GM11168 (cell line): ENCODE measurements at regions not wholly inside any gene's neighbourhood (a gene's known extent, or its start where the extent isn't known, plus 50 kb on each side); places are given as distances from the start of the nearest gene placed in this dataset.

Experiments used
- in situ Hi-C: fragments of 300-500 bp; cut with MboI; formaldehyde crosslinking; loops from one replicate; pipeline ENCODE4 v1.12.0; 2022; ENCODE audit warnings: low sequenced_read_pairs; ENCODE audit not compliant: unreplicated experiment

DNA sequence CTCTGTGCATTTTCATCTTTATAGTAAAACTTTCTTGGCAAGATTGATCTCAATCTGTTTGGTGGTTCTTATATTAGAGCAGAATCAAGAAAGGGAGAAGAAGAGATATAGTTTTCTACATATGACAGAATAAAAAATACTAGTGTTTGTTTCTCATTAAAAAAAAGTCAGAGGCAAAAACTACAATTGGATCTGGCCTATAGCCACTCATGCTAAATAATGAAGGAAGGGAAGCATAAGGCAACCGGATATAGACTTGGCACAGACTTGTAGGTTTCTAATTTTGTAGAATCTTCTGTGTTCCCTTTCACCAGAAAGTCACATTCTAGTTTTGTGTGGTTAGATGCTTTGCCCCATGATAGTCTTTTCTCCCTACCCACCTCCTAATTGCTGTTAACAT lies 306.2 kb downstream of the PIK3R1 start:
- in situ Hi-C loops, result no loop called here

DNA sequence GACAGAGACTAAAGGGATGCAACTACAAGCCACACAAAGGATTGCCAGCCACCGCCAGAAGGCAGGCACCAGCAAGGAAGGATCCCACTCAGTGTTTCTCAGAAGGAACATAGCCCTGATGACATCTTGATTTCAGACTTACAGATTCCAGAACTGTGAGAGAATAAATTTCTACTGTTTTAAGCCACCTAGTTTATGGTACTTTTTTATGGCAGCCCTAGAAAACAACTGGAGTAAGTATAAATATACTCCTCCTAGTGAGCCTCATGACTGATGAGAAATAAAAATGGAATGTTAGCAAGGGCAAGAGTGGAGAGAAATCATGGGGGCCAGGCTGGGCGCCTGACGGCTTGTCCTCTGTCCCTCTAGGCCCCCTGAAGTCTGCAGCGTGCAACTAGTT lies 307.3 kb downstream of the PIK3R1 start:
- in situ Hi-C loops, result no loop called here

DNA sequence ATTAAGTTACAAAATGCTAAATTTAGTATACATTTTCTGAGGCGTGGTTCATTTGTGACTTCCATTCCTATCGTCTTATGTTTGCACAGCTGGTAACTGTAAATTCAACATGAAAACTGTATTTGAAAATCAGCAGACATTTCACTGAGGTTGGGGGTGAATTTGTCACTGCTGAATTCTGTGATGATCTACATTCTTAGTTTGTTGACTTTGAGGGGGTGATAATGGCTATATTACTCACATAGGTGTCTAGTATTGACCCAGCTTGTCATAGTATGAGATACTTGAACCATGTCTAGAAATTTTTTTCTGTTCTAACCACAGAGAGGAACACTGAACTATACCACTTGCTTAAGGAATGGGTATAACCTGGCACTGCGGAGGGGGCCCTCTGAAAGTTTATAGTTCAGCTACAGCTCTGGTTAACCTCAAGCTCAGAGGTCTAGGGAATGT lies 313.3 kb downstream of the PIK3R1 start:
- in situ Hi-C loops, result no loop called here

- in situ Hi-C loops, result no loop called here
Observed at GRCh38 chr5:68529581-68529980, 314.0 kb downstream of the PIK3R1 start.

DNA sequence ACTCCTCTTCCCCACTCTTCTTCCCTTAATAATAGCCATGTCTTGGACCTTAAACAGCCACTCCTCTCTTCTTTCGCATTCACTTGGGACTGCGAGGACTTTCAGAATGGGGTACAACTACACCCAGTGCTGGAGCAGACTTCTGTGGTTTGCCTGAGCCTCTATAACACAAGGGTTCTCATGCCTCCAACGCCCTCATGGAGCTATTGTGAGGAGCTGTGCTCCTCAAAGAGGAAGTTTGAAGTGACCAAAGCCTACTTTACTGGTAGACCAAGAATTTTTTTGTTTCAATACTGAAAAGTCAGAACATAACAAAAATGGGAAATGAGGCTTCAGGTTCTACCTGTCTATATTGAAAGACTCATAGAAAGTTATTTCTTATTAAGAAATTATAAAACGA lies 316.4 kb downstream of the PIK3R1 start:
- in situ Hi-C loops, result no loop called here

- in situ Hi-C loops, result no loop called here
Observed at GRCh38 chr5:68533051-68533450, 317.5 kb downstream of the PIK3R1 start.

GRCh38 chr5:68533571-68534084 lies 318.1 kb downstream of the PIK3R1 start:
- in situ Hi-C loops, result no loop called here

DNA sequence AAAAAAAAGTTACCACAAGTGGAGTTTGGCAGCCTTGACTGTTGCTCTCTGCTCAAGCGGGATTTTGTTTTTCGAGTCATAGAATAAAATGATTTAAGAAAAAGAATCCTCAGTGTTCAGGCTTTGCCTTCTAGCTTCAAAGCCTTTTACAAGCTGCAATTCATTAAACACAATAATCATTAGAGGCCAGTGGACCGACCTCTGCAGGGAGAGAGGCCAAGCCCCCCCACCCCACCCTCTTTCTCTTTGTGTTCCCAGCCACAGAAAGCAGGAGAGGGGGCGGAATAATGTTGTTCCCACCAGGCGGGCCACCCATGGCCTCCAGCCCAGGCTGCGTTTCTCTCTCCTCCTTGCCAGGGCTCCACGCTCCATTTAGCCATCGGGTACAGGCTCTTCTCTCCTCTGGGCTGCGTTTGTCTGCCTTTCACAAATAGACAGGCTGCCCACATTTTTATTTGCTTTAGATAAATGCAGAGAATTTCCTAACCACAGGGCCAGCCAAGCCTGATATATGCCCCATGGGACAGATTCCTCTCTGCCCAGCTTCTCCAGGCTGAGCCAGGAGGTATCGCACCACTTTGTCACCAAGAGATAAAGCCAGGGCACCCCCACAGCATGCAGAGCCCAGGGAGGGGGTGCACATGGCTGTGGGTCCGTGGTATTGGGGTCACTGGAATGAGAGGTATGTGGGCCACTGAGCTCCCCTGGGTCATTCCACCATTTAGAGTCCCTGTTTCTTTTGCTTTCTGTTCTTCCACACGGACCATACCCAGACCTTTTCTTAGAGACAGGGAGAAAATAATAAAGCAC lies 318.8 kb downstream of the PIK3R1 start:
- in situ Hi-C loops, result no loop called here

DNA sequence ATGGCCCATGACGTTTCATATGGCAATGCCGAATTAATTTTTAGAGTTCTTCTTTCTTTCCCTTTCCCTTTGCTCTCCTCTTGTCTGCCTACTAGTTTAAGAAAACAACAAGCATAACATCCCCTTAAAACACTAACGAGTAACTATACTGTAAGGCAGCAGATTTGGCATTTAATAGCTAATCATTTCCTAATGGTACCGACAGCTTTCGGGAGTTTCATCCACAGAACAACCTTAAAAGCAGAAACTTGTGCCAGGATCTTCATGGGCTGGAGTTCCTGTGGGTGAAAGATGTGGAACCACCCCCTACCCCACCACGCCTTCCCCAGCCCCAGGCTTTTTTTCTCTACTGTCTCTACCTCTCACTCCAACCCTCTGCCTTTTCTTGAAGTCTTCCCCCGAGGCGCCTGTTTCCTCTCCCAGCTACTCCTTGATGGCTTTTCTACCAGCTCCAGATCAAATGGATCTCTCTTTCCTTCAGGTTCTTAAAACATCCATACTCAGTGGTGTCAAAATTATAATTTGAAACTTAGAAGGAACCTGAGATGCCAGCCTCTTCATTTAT lies 319.5 kb downstream of the PIK3R1 start:
- in situ Hi-C loops, result no loop called here

DNA sequence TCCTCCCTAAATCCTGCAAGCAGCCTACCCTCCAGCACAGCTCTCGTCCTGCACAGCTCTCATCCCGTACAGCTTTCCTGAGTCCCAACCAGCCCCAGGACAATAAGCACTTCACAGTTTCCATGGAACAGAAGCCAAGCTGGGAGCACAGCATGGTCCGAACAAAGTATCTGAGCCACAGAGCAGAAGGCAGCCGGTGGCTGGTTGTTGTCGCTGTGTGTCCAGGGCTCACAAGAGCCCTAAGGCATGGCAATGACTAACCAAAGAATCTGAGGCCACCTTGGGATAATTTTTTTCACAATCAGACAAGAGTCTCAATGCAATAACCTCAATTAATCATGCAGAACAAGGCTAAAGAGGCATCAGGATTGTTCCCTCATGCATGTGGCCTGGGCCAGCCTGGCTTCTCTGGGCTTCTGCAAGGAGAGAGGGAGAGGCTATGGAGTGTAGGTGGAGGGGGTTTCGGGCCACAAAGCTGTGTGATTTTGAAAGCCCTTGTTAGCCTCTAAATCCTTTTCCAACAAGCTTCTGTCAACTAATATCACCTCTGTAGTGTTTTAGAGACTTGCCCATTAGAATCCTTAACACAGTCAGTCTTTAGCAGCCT lies 323.4 kb downstream of the PIK3R1 start:
- in situ Hi-C loops, result no loop called here

- in situ Hi-C loops, result no loop called here
Observed at GRCh38 chr5:68540798-68541590, 325.4 kb downstream of the PIK3R1 start.

GRCh38 chr5:68542207-68542606 lies 326.7 kb downstream of the PIK3R1 start:
- in situ Hi-C loops, result no loop called here

DNA sequence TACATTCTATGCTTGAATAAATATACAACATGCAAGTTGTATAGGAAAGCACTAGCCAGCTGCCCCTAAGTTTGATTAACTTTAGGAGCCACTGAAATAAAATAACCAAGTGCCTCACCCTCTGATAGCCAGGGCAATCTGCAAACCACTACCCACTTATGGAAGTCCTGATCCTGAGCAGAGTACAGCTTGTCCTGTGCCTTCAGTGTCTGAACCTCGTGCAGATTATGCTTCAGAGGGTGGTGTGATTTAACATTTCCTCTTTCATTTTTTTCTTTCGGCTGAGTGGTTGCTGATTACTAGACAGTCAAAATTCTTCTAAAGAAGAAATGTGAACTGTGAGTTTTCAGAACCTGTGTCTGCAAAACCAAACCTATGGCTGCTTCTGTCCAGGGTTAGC lies 327.7 kb downstream of the PIK3R1 start:
- in situ Hi-C loops, result no loop called here

DNA sequence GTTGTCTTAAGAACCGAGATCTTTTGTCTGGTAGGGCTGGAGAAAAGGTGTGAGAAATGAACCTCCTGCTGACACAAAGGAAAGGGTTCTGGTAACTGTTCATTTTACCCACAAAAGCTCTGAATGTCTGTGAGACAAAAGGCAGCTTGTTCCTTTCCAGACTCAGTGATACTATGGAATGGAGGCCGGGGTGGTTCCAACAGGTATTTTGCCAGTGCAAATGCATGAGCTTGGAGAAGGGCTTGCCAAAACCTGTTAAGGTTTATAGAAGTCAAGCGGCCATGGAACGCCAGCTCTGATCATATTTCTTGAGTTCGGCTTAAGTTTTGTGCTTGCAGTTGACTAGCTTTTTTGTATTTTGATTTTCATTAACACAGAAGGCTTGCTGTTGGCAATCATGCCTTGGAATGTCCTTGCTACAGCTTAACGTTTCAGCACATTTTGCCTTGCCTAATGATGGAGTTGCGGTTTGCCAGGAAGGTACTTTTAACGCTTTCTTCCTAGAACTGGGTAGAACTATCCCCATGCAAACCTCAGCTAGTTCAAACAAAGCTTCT lies 328.6 kb downstream of the PIK3R1 start:
- in situ Hi-C loops, result no loop called here

DNA sequence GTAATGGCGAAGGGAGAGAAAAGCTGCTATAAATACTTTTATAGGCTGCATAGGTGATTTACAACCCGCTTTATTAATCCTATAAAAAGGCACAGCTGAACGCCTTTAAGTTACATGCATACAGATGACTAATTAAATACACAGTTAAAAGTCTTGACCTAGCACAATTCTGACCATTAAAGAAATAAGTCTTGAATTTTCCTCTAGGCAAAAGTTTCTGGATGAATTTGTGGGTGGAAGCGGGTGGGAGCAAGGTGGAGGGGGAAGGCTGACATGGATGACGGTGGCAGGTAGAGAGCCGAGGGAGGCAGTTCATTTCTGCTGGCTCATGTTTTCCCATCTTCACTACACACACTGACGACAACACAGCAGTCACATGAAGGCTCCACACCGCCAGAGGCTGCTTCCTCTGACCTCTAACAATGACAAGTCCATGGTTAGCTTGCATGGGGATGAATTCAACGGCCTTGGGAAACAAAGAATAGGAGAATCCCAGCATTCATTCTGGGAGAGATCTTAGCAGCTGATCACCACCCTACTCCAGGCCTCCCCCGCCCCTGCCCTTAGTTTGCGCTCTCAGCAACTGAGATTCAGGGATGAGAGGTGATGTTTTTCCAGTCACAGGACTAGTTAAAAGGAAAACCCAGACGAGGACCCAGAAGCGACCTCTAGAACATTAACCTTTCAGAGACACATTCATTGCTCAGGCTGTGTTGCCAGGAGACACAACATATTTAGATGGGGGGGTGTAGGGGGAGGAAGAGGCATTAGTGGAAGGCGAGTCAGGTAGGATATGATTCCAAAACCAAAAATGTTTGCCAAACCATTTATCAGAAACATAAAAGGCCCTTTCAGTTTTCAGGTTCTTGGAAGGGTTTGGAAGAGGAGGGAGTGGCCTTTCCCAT lies 329.3 kb downstream of the PIK3R1 start:
- in situ Hi-C loops, result no loop called here

GRCh38 chr5:68545636-68546295 lies 330.2 kb downstream of the PIK3R1 start:
- in situ Hi-C loops, result no loop called here

DNA sequence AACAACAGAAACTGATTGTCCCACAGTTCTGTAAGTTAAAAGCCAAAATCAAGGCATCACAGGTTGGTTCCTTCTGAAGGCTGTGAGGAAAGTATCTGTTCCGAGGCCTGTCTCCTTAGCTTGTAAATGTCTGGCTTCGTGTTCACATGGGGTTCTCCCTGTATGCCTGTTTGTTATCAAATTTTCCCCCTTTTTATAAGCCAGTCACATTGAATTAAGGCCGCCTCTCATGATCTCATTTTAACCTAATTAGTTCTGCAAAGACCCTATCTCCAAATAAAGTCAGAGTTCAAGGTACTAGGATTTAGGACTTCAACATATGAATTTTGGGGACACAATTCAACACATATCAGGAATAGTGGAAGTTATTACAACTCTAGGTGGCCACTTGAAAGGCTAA lies 331.5 kb downstream of the PIK3R1 start:
- in situ Hi-C loops, result no loop called here

- in situ Hi-C loops, result no loop called here
Observed at GRCh38 chr5:68547622-68548021, 332.1 kb downstream of the PIK3R1 start.
